Peyer's patch (tissue), 4 donors: ENCODE measurements at regions not wholly inside any gene's neighbourhood (a gene's known extent, or its start where the extent isn't known, plus 50 kb on each side); places are given as distances from the start of the nearest gene placed in this dataset.

Source experiments
- CTCF ChIP-seq, 6 experiments: fragments of 450-650 bp in 4 of 6; fragments of 200-600 bp in 2 of 6; sonication (generic) in 1 of 6; IDR thresholded peaks; one replicate each; pipeline ENCODE4 v1.5.1; 2017 to 2019; ENCODE audit warnings: antibody characterized with exemption in 6 of 6, mild to moderate bottlenecking in 3 of 6, moderate library complexity in 1 of 6
- POLR2A ChIP-seq, 2 donors: fragments of 450-650 bp; IDR thresholded peaks; one replicate each; pipeline ENCODE4 v1.5.1; 2017; ENCODE audit warnings: antibody characterized with exemption in 2 of 2, mild to moderate bottlenecking in 2 of 2, moderate library complexity in 2 of 2

GRCh38 chr7:41401833-41402232, 301.1 kb downstream of the INHBA start:
- TF ChIP-seq CTCF (IDR thresholded peaks at IDR 0.05): no peak
- TF ChIP-seq POLR2A (IDR thresholded peaks at IDR 0.05): no peak
